HCT116 (cell line): ENCODE measurements at regions not wholly inside any gene's neighbourhood (a gene's known extent, or its start where the extent isn't known, plus 50 kb on each side); places are given as distances from the start of the nearest gene placed in this dataset.

Experiments
- ATAC-seq: fragments of 200-7000 bp; cut with Tn5 transposase; 2 replicates; pipeline ENCODE4 v1.9.1; 2020; ENCODE audit warnings: mild to moderate bottlenecking, moderate library complexity
- BruUV-seq: library from RNA; stranded (reverse); fragments of 400-500 nt; replicated peaks from 2 replicates; lab custom pipeline; 2021; lab: Mats Ljungman, UMichigan
- CTCF ChIA-PET: fragments of 300-600 bp; sonication (Branson Sonifier 250); formaldehyde crosslinking; loops from one replicate; lab custom pipeline; 2021; ENCODE audit warnings: antibody characterized with exemption; lab: Charles Lee
- POLR2A ChIA-PET: fragments of 300-600, 350-600 bp; sonication (Branson Sonifier 250); formaldehyde crosslinking; loops from one replicate; lab custom pipeline; 2021; ENCODE audit warnings: antibody characterized with exemption; lab: Charles Lee
- RAD21 ChIA-PET, 2 experiments: fragments of 300-600 bp; sonication (Branson Sonifier 250); formaldehyde crosslinking; loops; one replicate each; lab custom pipeline; 2023; ENCODE audit warnings: low total read pairs in 2 of 2; ENCODE audit not compliant: uncharacterized antibody in 2 of 2, unreplicated experiment in 2 of 2, low non-redundant PET in 1 of 2; lab: Charles Lee
- DNase-seq: peaks from one replicate; pipeline ENCODE4 v3.0.0-alpha.2; 2010; ENCODE audit warnings: low read depth, low spot score
- H2AFZ ChIP-seq: fragments of 200-600 bp; shearing (Covaris generic), sonication (generic); 2 replicates; pipeline ENCODE4 v1.6.1; 2017; ENCODE audit warnings: low read depth, mixed run types, mixed read lengths, antibody characterized with exemption, low read length; ENCODE audit not compliant: poor library complexity, severe bottlenecking
- H3K27ac ChIP-seq: 2 replicates; pipeline ENCODE4 v1.5.1; 2012; ENCODE audit warnings: low read depth, low read length
- H3K27me3 ChIP-seq: fragments of 200-600 bp; sonication (generic); 2 replicates; pipeline ENCODE4 v1.6.1; 2016; ENCODE audit warnings: mixed run types, low read length, mixed read lengths; ENCODE audit not compliant: insufficient read depth
- H3K36me3 ChIP-seq, 2 experiments: fragments of 200-500 bp in 1 of 2; fragments of 200-600 bp in 1 of 2; sonication (Bioruptor generic) in 1 of 2; sonication (generic) in 1 of 2; 2 replicates each; pipeline versions ENCODE4 v1.5.1 to v1.6.1; 2014 to 2016; ENCODE audit warnings: low read length in 2 of 2, inconsistent platforms in 1 of 2, mixed read lengths in 1 of 2, mixed run types in 1 of 2; ENCODE audit not compliant: insufficient read depth in 2 of 2, control insufficient read depth in 1 of 2
- H3K4me1 ChIP-seq, 2 experiments: fragments of 200-600 bp in 1 of 2; sonication (generic) in 1 of 2; 2 replicates each; pipeline versions ENCODE4 v1.5.1 to v1.6.1; 2012 to 2017; ENCODE audit warnings: low read length in 2 of 2, inconsistent platforms in 1 of 2, mild to moderate bottlenecking in 1 of 2, mixed read lengths in 1 of 2, mixed run types in 1 of 2, moderate library complexity in 1 of 2; ENCODE audit not compliant: insufficient read depth in 2 of 2, control insufficient read depth in 1 of 2
- H3K4me2 ChIP-seq: fragments of 200-600 bp; sonication (generic); 2 replicates; pipeline ENCODE4 v1.6.1; 2017; ENCODE audit warnings: mixed run types, low read length, mixed read lengths
- H3K4me3 ChIP-seq, 2 experiments: fragments of 200-600 bp in 1 of 2; sonication (generic) in 1 of 2; replicated peaks in 1 of 2; 2 replicates each; pipeline ENCODE4 v1.5.1; 2011 to 2016; ENCODE audit warnings: low read length in 2 of 2, control low read depth in 1 of 2, low read depth in 1 of 2, mild to moderate bottlenecking in 1 of 2, mixed read lengths in 1 of 2, mixed run types in 1 of 2
- H3K79me2 ChIP-seq: fragments of 200-600 bp; sonication (generic); 2 replicates; pipeline ENCODE4 v1.6.1; 2017; ENCODE audit warnings: mild to moderate bottlenecking, mixed run types, low read length, moderate library complexity, mixed read lengths; ENCODE audit not compliant: insufficient read depth
- H3K9ac ChIP-seq: fragments of 200-600 bp; sonication (generic); 2 replicates; pipeline ENCODE4 v1.6.1; 2016; ENCODE audit warnings: low read length, mixed read lengths
- H3K9me2 ChIP-seq: fragments of 200-600 bp; sonication (generic), shearing (Covaris generic); 2 replicates; pipeline ENCODE4 v1.6.1; 2017; ENCODE audit warnings: mixed run types, mild to moderate bottlenecking, moderate library complexity; ENCODE audit not compliant: insufficient read depth
- H3K9me3 ChIP-seq, 2 experiments: fragments of 200-500 bp in 1 of 2; fragments of 200-600 bp in 1 of 2; sonication (Bioruptor generic) in 1 of 2; sonication (generic) in 1 of 2; 2 replicates each; pipeline ENCODE4 v1.6.1; 2014 to 2017; ENCODE audit warnings: low read length in 2 of 2, mixed read lengths in 2 of 2, inconsistent platforms in 1 of 2, low read depth in 1 of 2, mild to moderate bottlenecking in 1 of 2, mixed run types in 1 of 2, moderate library complexity in 1 of 2; ENCODE audit not compliant: control insufficient read depth in 1 of 2, insufficient read depth in 1 of 2
- H4K20me1 ChIP-seq: fragments of 200-600 bp; sonication (generic), shearing (Covaris generic); 2 replicates; pipeline ENCODE4 v1.6.1; 2017; ENCODE audit warnings: mixed run types, mild to moderate bottlenecking, moderate library complexity; ENCODE audit not compliant: insufficient read depth
- CBX3 ChIP-seq: IDR thresholded peaks from 2 replicates; pipeline ENCODE4 v1.6.1; 2012; ENCODE audit warnings: low read depth
- CEBPB ChIP-seq: IDR thresholded peaks from 2 replicates; pipeline ENCODE4 v1.6.1; 2012; ENCODE audit warnings: low read depth
- EGR1 ChIP-seq: IDR thresholded peaks from 2 replicates; pipeline ENCODE4 v1.6.1; 2012; ENCODE audit warnings: low read depth
- EZH2 ChIP-seq: fragments of 200-600 bp; sonication (generic); IDR thresholded peaks from 2 replicates; pipeline ENCODE4 v1.6.1; 2017; ENCODE audit warnings: antibody characterized with exemption, mixed run types
- EZH2phosphoT487 ChIP-seq: fragments of 200-600 bp; IDR thresholded peaks from 2 replicates; pipeline ENCODE4 v1.6.1; 2018; ENCODE audit warnings: antibody characterized with exemption, borderline replicate concordance
- JUND ChIP-seq: IDR thresholded peaks from 2 replicates; pipeline ENCODE4 v1.6.1; 2012
- POLR2A ChIP-seq: IDR thresholded peaks from 2 replicates; pipeline ENCODE4 v1.7.0; 2011; ENCODE audit warnings: borderline replicate concordance; ENCODE audit not compliant: insufficient read depth, insufficient read length; ENCODE audit errors: extremely low read depth
- RAD21 ChIP-seq: IDR thresholded peaks from 2 replicates; pipeline ENCODE4 v1.6.1; 2012; ENCODE audit warnings: low read depth, mild to moderate bottlenecking
- SP1 ChIP-seq: IDR thresholded peaks from 2 replicates; pipeline ENCODE4 v1.6.1; 2012; ENCODE audit warnings: low read depth
- ZFX ChIP-seq: fragments of 450-650 bp; IDR thresholded peaks from 2 replicates; pipeline ENCODE4 v1.6.1; 2017
- intact Hi-C: fragments of 100-400 bp; cut with micrococcal nuclease; formaldehyde crosslinking; loops from 2 replicates; pipeline ENCODE4 v1.10.0; 2022
- TF ChIP-seq, protein P1 (sequence below): IDR thresholded peaks from 2 replicates; pipeline ENCODE4 v1.6.1; 2012; ENCODE audit warnings: low read depth
- TF ChIP-seq, protein P2 (sequence below): IDR thresholded peaks from 2 replicates; pipeline ENCODE4 v1.6.1; 2011; ENCODE audit warnings: mild to moderate bottlenecking, low read length, moderate library complexity; ENCODE audit not compliant: insufficient replicate concordance; ENCODE audit errors: extremely low read depth

DNA sequence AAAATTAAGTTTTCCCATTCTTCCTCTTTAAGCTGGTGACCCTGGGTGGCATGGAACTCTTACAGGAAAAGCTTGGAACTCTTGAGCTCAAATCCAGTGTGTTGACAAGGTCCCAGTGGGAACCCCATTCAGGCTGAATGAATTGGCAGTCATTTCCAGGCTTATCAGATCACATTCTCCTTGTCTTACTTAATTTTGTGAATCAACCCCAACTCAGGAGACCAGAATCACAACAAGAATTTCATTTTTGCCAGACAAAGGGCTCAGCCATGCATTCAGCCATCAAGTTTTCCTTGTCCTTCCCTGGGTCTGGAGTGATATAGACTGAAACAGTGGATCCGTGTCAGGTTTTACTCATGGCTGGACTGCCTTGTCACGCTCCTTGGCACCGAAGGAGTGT, 92.1 kb upstream of the EEF1E1 start:
- H3K4me1 ChIP-seq = no peaks in the 10 kb centered on the region
- no peaks in the 10 kb centered on the region for H3K9me3 ChIP-seq
- H2AFZ ChIP-seq = no peak overlapping the region
- H3K4me2 ChIP-seq = no peak overlapping the region
- ATAC-seq (no peak), DNase-seq (no peak)
- no peak overlapping the region for H3K9ac ChIP-seq
- no peak for TF ChIP-seq JUND
- TF ChIP-seq SP1 = no peak
- TF ChIP-seq, protein P1, sequence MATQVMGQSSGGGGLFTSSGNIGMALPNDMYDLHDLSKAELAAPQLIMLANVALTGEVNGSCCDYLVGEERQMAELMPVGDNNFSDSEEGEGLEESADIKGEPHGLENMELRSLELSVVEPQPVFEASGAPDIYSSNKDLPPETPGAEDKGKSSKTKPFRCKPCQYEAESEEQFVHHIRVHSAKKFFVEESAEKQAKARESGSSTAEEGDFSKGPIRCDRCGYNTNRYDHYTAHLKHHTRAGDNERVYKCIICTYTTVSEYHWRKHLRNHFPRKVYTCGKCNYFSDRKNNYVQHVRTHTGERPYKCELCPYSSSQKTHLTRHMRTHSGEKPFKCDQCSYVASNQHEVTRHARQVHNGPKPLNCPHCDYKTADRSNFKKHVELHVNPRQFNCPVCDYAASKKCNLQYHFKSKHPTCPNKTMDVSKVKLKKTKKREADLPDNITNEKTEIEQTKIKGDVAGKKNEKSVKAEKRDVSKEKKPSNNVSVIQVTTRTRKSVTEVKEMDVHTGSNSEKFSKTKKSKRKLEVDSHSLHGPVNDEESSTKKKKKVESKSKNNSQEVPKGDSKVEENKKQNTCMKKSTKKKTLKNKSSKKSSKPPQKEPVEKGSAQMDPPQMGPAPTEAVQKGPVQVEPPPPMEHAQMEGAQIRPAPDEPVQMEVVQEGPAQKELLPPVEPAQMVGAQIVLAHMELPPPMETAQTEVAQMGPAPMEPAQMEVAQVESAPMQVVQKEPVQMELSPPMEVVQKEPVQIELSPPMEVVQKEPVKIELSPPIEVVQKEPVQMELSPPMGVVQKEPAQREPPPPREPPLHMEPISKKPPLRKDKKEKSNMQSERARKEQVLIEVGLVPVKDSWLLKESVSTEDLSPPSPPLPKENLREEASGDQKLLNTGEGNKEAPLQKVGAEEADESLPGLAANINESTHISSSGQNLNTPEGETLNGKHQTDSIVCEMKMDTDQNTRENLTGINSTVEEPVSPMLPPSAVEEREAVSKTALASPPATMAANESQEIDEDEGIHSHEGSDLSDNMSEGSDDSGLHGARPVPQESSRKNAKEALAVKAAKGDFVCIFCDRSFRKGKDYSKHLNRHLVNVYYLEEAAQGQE = no peak
- no peak for TF ChIP-seq EGR1
- no peak for TF ChIP-seq ZFX
- no peak for TF ChIP-seq POLR2A
- TF ChIP-seq RAD21 = no peak
- H3K27me3 ChIP-seq = no peaks in the 10 kb centered on the region
- no peaks in the 10 kb centered on the region; the same call in 1 of the 2 replicates for H3K9me2 ChIP-seq
- RAD21 ChIA-PET = no interaction called here
- intact Hi-C loops = no loop called here
- CTCF ChIA-PET = interaction anchor here (1.1 kb wide), 1 partner anchor 22 kb away, joined by 3 read pairs; no protein-coding TSS in a partner anchor
- H3K36me3 ChIP-seq = no peaks in the 10 kb centered on the region
- POLR2A ChIA-PET = no interaction called here
- BruUV-seq = no TSS peak
- no peaks in the 10 kb centered on the region for H4K20me1 ChIP-seq
- H3K4me3 ChIP-seq = no peak overlapping the region
- H3K27ac ChIP-seq = no peak overlapping the region
- no peaks in the 10 kb centered on the region for H3K79me2 ChIP-seq

DNA sequence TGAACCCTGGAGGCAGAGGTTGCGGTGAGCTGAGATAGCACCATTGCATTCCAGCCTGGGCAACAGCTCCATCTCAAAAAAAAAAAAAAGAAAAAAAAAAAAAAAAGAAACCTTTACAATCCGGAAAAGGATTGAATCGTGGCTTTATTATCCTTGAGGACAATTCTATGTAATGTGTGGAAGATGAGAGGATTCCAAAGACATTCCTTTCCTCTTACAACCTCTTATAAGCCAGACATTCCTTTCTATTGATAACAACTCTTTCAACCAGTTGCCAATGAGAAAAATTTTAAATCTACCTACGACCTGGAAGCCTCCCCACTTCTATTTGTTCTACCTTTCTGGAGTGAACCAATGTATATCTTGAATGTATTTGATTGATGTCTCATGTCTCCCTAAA, 91.2 kb upstream of the EEF1E1 start:
- no peaks in the 10 kb centered on the region for H4K20me1 ChIP-seq
- H2AFZ ChIP-seq = no peak overlapping the region
- no peaks in the 10 kb centered on the region for H3K27me3 ChIP-seq
- no peaks in the 10 kb centered on the region for H3K36me3 ChIP-seq
- no peaks in the 10 kb centered on the region for H3K9me3 ChIP-seq
- DNase-seq (no peak), ATAC-seq (no peak)
- ChIA-PET POLR2A (no interaction called here), CTCF (no interaction called here), RAD21 (no interaction called here)
- BruUV-seq = no TSS peak
- no peaks in the 10 kb centered on the region for H3K79me2 ChIP-seq
- no peak overlapping the region for H3K27ac ChIP-seq
- no peaks in the 10 kb centered on the region for H3K9me2 ChIP-seq
- H3K9ac ChIP-seq = no peak overlapping the region
- intact Hi-C loops = no loop called here
- no peak overlapping the region for H3K4me2 ChIP-seq
- H3K4me3 ChIP-seq = no peak overlapping the region
- no peaks in the 10 kb centered on the region for H3K4me1 ChIP-seq
- TF ChIP-seq, protein P1 = no peak
- TF ChIP-seq POLR2A = no peak
- no peak for TF ChIP-seq EGR1
- no peak for TF ChIP-seq EZH2phosphoT487
- no peak for TF ChIP-seq CEBPB
- no peak for TF ChIP-seq EZH2
- no peak for TF ChIP-seq CBX3
- TF ChIP-seq, protein P2, sequence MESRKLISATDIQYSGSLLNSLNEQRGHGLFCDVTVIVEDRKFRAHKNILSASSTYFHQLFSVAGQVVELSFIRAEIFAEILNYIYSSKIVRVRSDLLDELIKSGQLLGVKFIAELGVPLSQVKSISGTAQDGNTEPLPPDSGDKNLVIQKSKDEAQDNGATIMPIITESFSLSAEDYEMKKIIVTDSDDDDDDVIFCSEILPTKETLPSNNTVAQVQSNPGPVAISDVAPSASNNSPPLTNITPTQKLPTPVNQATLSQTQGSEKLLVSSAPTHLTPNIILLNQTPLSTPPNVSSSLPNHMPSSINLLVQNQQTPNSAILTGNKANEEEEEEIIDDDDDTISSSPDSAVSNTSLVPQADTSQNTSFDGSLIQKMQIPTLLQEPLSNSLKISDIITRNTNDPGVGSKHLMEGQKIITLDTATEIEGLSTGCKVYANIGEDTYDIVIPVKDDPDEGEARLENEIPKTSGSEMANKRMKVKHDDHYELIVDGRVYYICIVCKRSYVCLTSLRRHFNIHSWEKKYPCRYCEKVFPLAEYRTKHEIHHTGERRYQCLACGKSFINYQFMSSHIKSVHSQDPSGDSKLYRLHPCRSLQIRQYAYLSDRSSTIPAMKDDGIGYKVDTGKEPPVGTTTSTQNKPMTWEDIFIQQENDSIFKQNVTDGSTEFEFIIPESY = no peak
- TF ChIP-seq ZFX = no peak
- TF ChIP-seq SP1 = no peak
